K562 (cell line): ENCODE measurements at regions not wholly inside any gene's neighbourhood (a gene's known extent, or its start where the extent isn't known, plus 50 kb on each side); places are given as distances from the start of the nearest gene placed in this dataset.

ENCODE experiments used
- ARNT ChIP-seq, 2 experiments: fragments of 450-650 bp; IDR thresholded peaks; 2 replicates each; pipeline ENCODE4 v1.6.1; 2016; ENCODE audit warnings: mild to moderate bottlenecking in 1 of 2
- BCLAF1 ChIP-seq, 2 experiments: fragments of 450-650 bp in 1 of 2; IDR thresholded peaks; 2 replicates each; pipeline ENCODE4 v1.6.1; 2011 to 2017; ENCODE audit warnings: low read depth in 2 of 2, antibody characterized with exemption in 1 of 2, borderline replicate concordance in 1 of 2, low read length in 1 of 2, mild to moderate bottlenecking in 1 of 2, mixed read lengths in 1 of 2; ENCODE audit not compliant: control insufficient read depth in 1 of 2
- E2F8 ChIP-seq: fragments of 450-650 bp; IDR thresholded peaks from 2 replicates; pipeline ENCODE4 v1.7.1; 2018; ENCODE audit warnings: mild to moderate bottlenecking, low read depth; ENCODE audit not compliant: partially characterized antibody
- JUNB ChIP-seq: fragments of 450-650 bp; formaldehyde crosslinking; conservative IDR thresholded peaks from 2 replicates; pipeline ENCODE4 v1.4.0; 2020; ENCODE audit warnings: mild to moderate bottlenecking
- JUND ChIP-seq, 2 experiments: IDR thresholded peaks; 2 replicates in 1 of 2; 3 replicates in 1 of 2; pipeline ENCODE4 v1.6.1; 2011; ENCODE audit warnings: borderline replicate concordance in 2 of 2, low read depth in 2 of 2, low read length in 2 of 2, improper control_type of control experiment in 1 of 2, missing biosample characterization in 1 of 2, missing genetic modification characterization in 1 of 2, missing genetic modification reagents in 1 of 2
- MAFK ChIP-seq: IDR thresholded peaks from 2 replicates; pipeline ENCODE4 v1.6.1; 2011; ENCODE audit warnings: low read length, improper control_type of control experiment
- MCM7 ChIP-seq, 2 experiments: fragments of 450-650 bp; IDR thresholded peaks; 2 replicates each; pipeline ENCODE4 v1.6.1; 2016 to 2018
- POLR3A ChIP-seq: IDR thresholded peaks from 2 replicates; pipeline ENCODE4 v1.6.1; 2011; ENCODE audit warnings: borderline replicate concordance, mild to moderate bottlenecking, moderate library complexity; ENCODE audit not compliant: insufficient read length, insufficient read depth; ENCODE audit errors: extremely low read depth
- TOE1 ChIP-seq, 2 experiments: fragments of 450-650 bp in 1 of 2; sonication (generic) in 1 of 2; formaldehyde crosslinking in 1 of 2; IDR thresholded peaks; 2 replicates each; pipeline versions ENCODE4 v1.7.1 to v1.8.0; 2016 to 2022; ENCODE audit warnings: borderline replicate concordance in 2 of 2, mild to moderate bottlenecking in 2 of 2, antibody characterized with exemption in 1 of 2, inconsistent platforms in 1 of 2, low read depth in 1 of 2, missing genetic modification reagents in 1 of 2, moderate library complexity in 1 of 2
- XRCC3 ChIP-seq: fragments of 450-650 bp; IDR thresholded peaks from 2 replicates; pipeline ENCODE4 v1.6.1; 2017; ENCODE audit warnings: mild to moderate bottlenecking, moderate library complexity
- ZNF232 ChIP-seq: sonication (generic); formaldehyde crosslinking; IDR thresholded peaks from 2 replicates; pipeline ENCODE4 v1.8.0; 2022; ENCODE audit warnings: mild to moderate bottlenecking, missing genetic modification reagents
- ZNF253 ChIP-seq: fragments of 250-450 bp; sonication (Bioruptor Pico); conservative IDR thresholded peaks from 2 replicates; pipeline ENCODE4 v1.6.1; 2021; ENCODE audit warnings: mild to moderate bottlenecking
- TF ChIP-seq, protein P1 (sequence below), 2 experiments: IDR thresholded peaks in 1 of 2; conservative IDR thresholded peaks in 1 of 2; 2 replicates each; pipeline ENCODE4 v1.6.1; 2016; ENCODE audit warnings: low read depth in 2 of 2, mild to moderate bottlenecking in 1 of 2, missing compliant biosample characterization in 1 of 2, missing genetic modification characterization in 1 of 2, moderate library complexity in 1 of 2
- TF ChIP-seq, protein P2 (sequence below): fragments of 450-650 bp; IDR thresholded peaks from 2 replicates; pipeline ENCODE4 v1.6.1; 2014; ENCODE audit warnings: low read depth, mild to moderate bottlenecking, moderate library complexity, borderline replicate concordance

- TF ChIP-seq, protein P1, sequence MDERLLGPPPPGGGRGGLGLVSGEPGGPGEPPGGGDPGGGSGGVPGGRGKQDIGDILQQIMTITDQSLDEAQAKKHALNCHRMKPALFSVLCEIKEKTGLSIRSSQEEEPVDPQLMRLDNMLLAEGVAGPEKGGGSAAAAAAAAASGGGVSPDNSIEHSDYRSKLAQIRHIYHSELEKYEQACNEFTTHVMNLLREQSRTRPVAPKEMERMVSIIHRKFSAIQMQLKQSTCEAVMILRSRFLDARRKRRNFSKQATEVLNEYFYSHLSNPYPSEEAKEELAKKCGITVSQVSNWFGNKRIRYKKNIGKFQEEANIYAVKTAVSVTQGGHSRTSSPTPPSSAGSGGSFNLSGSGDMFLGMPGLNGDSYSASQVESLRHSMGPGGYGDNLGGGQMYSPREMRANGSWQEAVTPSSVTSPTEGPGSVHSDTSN (CRISPR knock-in tag; IDR thresholded peaks at IDR 0.05; ENCODE audit: low read depth) = no peak
- TF ChIP-seq, protein P1 (tag; conservative IDR thresholded peaks at IDR 0.05; ENCODE audit: low read depth) = 0 out of 2 replicates have a peak, but pooled peaks have one; percentile 6
- TF ChIP-seq BCLAF1 (IDR thresholded peaks at IDR 0.05; ENCODE audit: borderline replicate concordance in 1 of 2, control insufficient read depth in 1 of 2, low read depth in 2 of 2, low read length in 1 of 2) = no peak
- 0 out of 2 replicates have a peak, but pooled peaks have one; percentile 16 for TF ChIP-seq MAFK
- peak; percentile 9; the same call in 1 of the 2 replicates for TF ChIP-seq JUND (IDR thresholded peaks at IDR 0.05; ENCODE audit: borderline replicate concordance, low read depth, low read length)
- no peak for TF ChIP-seq JUND (tag; IDR thresholded peaks at IDR 0.05; ENCODE audit: borderline replicate concordance, low read depth, low read length)
- TF ChIP-seq, protein P2, sequence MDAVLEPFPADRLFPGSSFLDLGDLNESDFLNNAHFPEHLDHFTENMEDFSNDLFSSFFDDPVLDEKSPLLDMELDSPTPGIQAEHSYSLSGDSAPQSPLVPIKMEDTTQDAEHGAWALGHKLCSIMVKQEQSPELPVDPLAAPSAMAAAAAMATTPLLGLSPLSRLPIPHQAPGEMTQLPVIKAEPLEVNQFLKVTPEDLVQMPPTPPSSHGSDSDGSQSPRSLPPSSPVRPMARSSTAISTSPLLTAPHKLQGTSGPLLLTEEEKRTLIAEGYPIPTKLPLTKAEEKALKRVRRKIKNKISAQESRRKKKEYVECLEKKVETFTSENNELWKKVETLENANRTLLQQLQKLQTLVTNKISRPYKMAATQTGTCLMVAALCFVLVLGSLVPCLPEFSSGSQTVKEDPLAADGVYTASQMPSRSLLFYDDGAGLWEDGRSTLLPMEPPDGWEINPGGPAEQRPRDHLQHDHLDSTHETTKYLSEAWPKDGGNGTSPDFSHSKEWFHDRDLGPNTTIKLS = 0 out of 2 replicates have a peak, but pooled peaks have one; percentile 23
- no peak for TF ChIP-seq JUNB (CRISPR knock-in tag)
- peak; percentile 59; the same call in 1 of the 2 replicates for TF ChIP-seq TOE1 (IDR thresholded peaks at IDR 0.05; ENCODE audit: borderline replicate concordance)
- no peak for TF ChIP-seq TOE1 (CRISPR knock-in tag; IDR thresholded peaks at IDR 0.05; ENCODE audit: borderline replicate concordance, low read depth)
- no peak for TF ChIP-seq ZNF232 (CRISPR knock-in tag)
- no peak for TF ChIP-seq POLR3A
- TF ChIP-seq XRCC3 = no peak
- TF ChIP-seq E2F8 = no peak
- TF ChIP-seq ZNF253 (CRISPR knock-in tag) = no peak
- no peak for TF ChIP-seq ARNT (IDR thresholded peaks at IDR 0.05)
- TF ChIP-seq MCM7 (IDR thresholded peaks at IDR 0.05) = no peak
Observed at GRCh38 chr1:212532469-212533147, 76.0 kb upstream of the ATF3 start (continued).
